ENCODE measurements at regions not wholly inside any gene's neighbourhood (a gene's known extent, or its start where the extent isn't known, plus 50 kb on each side); places are given as distances from the start of the nearest gene placed in this dataset.

- Histone ChIP-seq H3K4me3 (ENCODE audit: low read depth, low read length) (no peak overlapping the region), H3K9me3 (ENCODE audit: control insufficient read depth, insufficient read depth, low read length) (peaks cover 7% of the 10 kb centered on the region; the same call in 1 of the 2 replicates), H3K27ac (ENCODE audit: low read depth, low read length) (no peak overlapping the region), H3K27me3 (ENCODE audit: control insufficient read depth, insufficient read depth, low read length) (no peaks in the 10 kb centered on the region)
- CTCF ChIA-PET = no interaction called here
- no peak for DNase-seq (ENCODE audit: low read depth, low spot score)
- POLR2A ChIA-PET = no interaction called here
- no peak for TF ChIP-seq CTCF (IDR thresholded peaks at IDR 0.05; ENCODE audit: low read depth, low read length)
These were observed 1538.5 kb upstream of the CDH6 start for GRCh38 chr5:29654954-29655353.

GRCh38 chr5:29649321-29649720, 1544.2 kb upstream of the CDH6 start:
- ChIA-PET POLR2A (no interaction called here), CTCF (no interaction called here)
- Histone ChIP-seq H3K9me3 (ENCODE audit: control insufficient read depth, insufficient read depth, low read length) (peaks cover 10% of the 10 kb centered on the region), H3K27me3 (ENCODE audit: control insufficient read depth, insufficient read depth, low read length) (no peaks in the 10 kb centered on the region), H3K4me3 (ENCODE audit: low read depth, low read length) (no peak overlapping the region), H3K27ac (ENCODE audit: low read depth, low read length) (no peak overlapping the region)
- TF ChIP-seq CTCF (IDR thresholded peaks at IDR 0.05; ENCODE audit: low read depth, low read length) = no peak
- DNase-seq (ENCODE audit: low read depth, low spot score) = no peak

GRCh38 chr5:29642601-29643000, 1550.9 kb upstream of the CDH6 start:
- ChIA-PET CTCF (no interaction called here), POLR2A (no interaction called here)
- Histone ChIP-seq H3K27ac (ENCODE audit: low read depth, low read length) (no peak overlapping the region), H3K27me3 (ENCODE audit: control insufficient read depth, insufficient read depth, low read length) (no peaks in the 10 kb centered on the region), H3K4me3 (ENCODE audit: low read depth, low read length) (no peak overlapping the region), H3K9me3 (ENCODE audit: control insufficient read depth, insufficient read depth, low read length) (peaks cover 6% of the 10 kb centered on the region)
- no peak for DNase-seq (ENCODE audit: low read depth, low spot score)
- no peak for TF ChIP-seq CTCF (IDR thresholded peaks at IDR 0.05; ENCODE audit: low read depth, low read length)

GRCh38 chr5:29614206-29614605, 1579.3 kb upstream of the CDH6 start:
- ChIA-PET CTCF (no interaction called here), POLR2A (no interaction called here)
- no peak overlapping the region for H3K27ac ChIP-seq (ENCODE audit: low read depth, low read length)

GRCh38 chr5:29588236-29588635, 1605.2 kb upstream of the CDH6 start:
- no peak for DNase-seq (ENCODE audit: low read depth, low spot score)
- POLR2A ChIA-PET = no interaction called here
- Histone ChIP-seq H3K9me3 (ENCODE audit: control insufficient read depth, insufficient read depth, low read length) (peaks cover 11% of the 10 kb centered on the region), H3K4me3 (ENCODE audit: low read depth, low read length) (no peak overlapping the region), H3K27me3 (ENCODE audit: control insufficient read depth, insufficient read depth, low read length) (no peaks in the 10 kb centered on the region), H3K27ac (ENCODE audit: low read depth, low read length) (no peak overlapping the region)
- TF ChIP-seq CTCF (IDR thresholded peaks at IDR 0.05; ENCODE audit: low read depth, low read length) = no peak
- CTCF ChIA-PET = no interaction called here

More at GRCh38 chr5:29614206-29614605, 1579.3 kb upstream of the CDH6 start:
- no peak for TF ChIP-seq CTCF (IDR thresholded peaks at IDR 0.05; ENCODE audit: low read depth, low read length)
- Histone ChIP-seq H3K9me3 (ENCODE audit: control insufficient read depth, insufficient read depth, low read length) (peaks cover 4% of the 10 kb centered on the region), H3K27me3 (ENCODE audit: control insufficient read depth, insufficient read depth, low read length) (no peaks in the 10 kb centered on the region), H3K4me3 (ENCODE audit: low read depth, low read length) (no peak overlapping the region)
- DNase-seq (ENCODE audit: low read depth, low spot score) = no peak
